ENCODE measurements at regions not wholly inside any gene's neighbourhood (a gene's known extent, or its start where the extent isn't known, plus 50 kb on each side); places are given as distances from the start of the nearest gene placed in this dataset.

DNA sequence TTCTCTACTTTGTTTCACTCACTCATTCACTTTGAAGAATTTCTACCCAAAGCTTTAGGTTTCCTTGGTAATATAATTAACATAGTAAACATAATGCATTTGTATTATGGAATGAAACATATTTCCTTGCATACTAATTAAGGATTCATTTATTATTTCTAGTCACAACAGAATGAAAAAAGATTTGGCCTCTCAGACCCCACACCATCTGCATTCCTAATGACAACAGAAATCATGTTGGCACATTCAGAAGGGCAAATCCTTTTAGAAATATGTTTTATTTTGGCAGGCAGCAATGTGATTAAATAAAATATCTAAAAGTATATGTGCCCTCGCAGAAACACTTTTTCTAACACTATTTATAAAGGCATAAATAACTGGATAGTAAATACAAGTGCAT is 163.4 kb downstream of the HTR1B start:
- intact Hi-C loops (cut with DNase I) = no loop called here
- Histone ChIP-seq H3K36me3 (no peaks in the 10 kb centered on the region), H3K27me3 (ENCODE audit: low read depth) (no peaks in the 10 kb centered on the region), H3K4me3 (no peak overlapping the region), H3K27ac (no peak overlapping the region), H3K9me3 (no peaks in the 10 kb centered on the region), H3K4me1 (no peaks in the 10 kb centered on the region)
- DNase-seq = no peak
- ATAC-seq = no peak
- TF ChIP-seq, protein P1, sequence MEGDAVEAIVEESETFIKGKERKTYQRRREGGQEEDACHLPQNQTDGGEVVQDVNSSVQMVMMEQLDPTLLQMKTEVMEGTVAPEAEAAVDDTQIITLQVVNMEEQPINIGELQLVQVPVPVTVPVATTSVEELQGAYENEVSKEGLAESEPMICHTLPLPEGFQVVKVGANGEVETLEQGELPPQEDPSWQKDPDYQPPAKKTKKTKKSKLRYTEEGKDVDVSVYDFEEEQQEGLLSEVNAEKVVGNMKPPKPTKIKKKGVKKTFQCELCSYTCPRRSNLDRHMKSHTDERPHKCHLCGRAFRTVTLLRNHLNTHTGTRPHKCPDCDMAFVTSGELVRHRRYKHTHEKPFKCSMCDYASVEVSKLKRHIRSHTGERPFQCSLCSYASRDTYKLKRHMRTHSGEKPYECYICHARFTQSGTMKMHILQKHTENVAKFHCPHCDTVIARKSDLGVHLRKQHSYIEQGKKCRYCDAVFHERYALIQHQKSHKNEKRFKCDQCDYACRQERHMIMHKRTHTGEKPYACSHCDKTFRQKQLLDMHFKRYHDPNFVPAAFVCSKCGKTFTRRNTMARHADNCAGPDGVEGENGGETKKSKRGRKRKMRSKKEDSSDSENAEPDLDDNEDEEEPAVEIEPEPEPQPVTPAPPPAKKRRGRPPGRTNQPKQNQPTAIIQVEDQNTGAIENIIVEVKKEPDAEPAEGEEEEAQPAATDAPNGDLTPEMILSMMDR (IDR thresholded peaks at IDR 0.05) = no peak

DNA sequence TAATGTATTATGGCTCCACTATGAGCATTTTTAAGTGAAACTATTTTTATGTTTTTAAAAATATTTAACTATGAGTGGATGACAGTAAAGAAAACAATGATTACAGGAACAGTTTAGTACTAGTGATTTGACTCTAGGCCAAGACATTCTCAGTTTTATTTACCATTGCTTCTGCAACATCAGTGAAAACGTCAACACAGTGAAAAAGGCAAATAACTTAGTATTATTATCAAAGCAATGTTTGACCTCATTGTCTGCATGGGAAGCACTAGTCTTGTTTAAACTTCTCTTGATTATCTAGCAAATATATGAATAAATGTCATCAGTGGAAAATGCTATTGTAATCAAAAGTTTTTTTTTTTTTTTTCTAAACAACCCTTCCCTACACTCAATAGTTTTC is 165.0 kb downstream of the HTR1B start:
- no peaks in the 10 kb centered on the region for H3K9me3 ChIP-seq
- no peak overlapping the region for H3K27ac ChIP-seq
- TF ChIP-seq, protein P1 (IDR thresholded peaks at IDR 0.05) = no peak
- ATAC-seq (no peak), DNase-seq (no peak)
- intact Hi-C loops (cut with DNase I) = no loop called here
- no peaks in the 10 kb centered on the region for H3K4me1 ChIP-seq
- no peaks in the 10 kb centered on the region for H3K27me3 ChIP-seq (ENCODE audit: low read depth)
- no peak overlapping the region for H3K4me3 ChIP-seq
- H3K36me3 ChIP-seq = no peaks in the 10 kb centered on the region

DNA sequence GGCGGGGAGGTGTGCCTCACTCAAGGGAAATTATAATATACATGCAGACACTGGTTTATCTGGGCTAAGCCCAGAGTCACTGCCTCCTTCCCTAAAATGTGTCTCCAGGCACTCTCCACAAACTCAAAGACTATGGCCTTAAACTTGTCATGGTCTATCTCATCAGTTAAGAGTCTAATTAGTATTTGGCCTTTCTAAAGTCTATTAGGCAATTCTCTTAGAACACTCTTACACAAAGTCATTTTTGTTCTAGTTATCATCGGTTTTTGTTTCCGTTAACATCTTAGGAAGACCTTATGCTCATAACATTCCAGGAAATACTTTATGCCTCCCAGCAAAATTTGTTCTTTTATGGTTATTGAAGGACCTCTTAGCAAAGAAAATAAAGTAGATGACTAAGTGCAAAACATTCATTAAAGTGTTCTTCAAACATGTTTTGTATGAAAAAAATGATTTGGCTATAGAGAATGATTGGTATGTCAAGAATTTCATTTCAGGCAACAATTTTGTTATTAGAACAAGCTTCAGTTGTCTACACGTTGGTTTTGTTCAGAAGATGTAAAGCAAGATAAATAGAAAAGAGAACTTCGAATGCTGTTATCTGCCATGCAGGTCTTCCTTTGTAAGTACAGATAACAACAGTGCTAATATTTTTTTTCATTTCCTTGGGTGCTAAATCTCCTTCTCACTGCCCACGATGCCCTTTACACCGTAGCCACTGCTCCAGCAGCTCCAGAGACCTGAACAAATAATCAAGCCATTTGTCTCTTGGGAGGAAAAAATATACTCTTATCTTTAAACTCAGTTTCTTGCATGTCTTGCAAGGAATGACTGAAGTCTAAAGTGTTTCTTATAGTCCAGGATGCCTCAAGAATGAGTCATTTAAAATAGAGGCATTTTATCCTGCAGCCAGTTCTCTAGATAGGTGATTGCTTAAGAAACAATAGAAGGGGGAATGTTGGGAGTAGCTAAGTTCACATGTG is 170.4 kb downstream of the HTR1B start:
- Histone ChIP-seq H3K9me3 (no peaks in the 10 kb centered on the region), H3K4me1 (peaks cover 4% of the 10 kb centered on the region), H3K27me3 (ENCODE audit: low read depth) (no peaks in the 10 kb centered on the region), H3K27ac (no peak overlapping the region), H3K36me3 (no peaks in the 10 kb centered on the region), H3K4me3 (no peak overlapping the region)
- ATAC-seq (peak; percentile 39 to 86), DNase-seq (no peak)
- TF ChIP-seq, protein P1 (IDR thresholded peaks at IDR 0.05) = no peak
- intact Hi-C loops (cut with DNase I) = no loop called here

DNA sequence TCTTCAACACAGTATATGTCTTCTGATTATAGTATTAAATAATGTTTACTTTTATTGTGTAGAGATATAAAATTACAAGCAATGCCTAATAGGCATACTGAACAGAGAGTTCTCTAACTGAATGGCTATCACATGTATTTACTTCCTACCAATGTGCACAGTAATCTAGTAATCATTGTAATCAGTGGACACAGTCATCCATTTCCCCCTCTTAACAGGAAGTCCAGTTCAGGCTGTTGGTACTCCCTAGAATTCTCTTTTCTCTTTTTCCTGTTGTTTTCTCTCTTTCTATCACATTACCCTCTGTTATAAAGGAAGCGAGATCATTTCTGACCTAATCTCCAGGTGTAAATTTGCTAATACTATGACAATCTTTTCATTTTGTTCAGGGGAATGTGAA is 172.5 kb downstream of the HTR1B start:
- Histone ChIP-seq H3K4me3 (no peak overlapping the region), H3K4me1 (peaks cover 4% of the 10 kb centered on the region), H3K27me3 (ENCODE audit: low read depth) (no peaks in the 10 kb centered on the region), H3K27ac (no peak overlapping the region), H3K9me3 (no peaks in the 10 kb centered on the region), H3K36me3 (no peaks in the 10 kb centered on the region)
- intact Hi-C loops (cut with DNase I) = no loop called here
- DNase-seq = no peak
- TF ChIP-seq, protein P1 (IDR thresholded peaks at IDR 0.05) = no peak
- no peak for ATAC-seq

DNA sequence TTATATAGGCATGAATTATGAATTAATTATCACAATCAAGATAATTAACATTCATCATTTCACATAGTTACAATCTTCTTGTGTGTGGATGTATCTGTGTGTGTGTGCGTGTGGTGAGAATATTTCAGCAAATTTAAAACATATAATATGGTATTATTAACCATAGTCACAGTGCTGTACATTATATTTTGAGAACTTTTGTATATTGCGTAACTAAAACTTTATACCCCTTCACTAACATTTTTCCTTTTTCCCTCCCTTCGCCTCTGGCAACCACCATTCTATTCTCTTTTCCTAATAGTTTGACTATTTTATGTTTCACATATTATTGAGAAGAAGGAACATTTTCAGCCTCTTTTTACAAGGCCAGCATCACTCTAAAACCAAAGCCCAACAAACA is 176.8 kb downstream of the HTR1B start:
- DNase-seq = no peak
- H3K9me3 ChIP-seq = no peaks in the 10 kb centered on the region
- H3K4me3 ChIP-seq = no peak overlapping the region
- TF ChIP-seq, protein P1 (IDR thresholded peaks at IDR 0.05) = no peak
- intact Hi-C loops (cut with DNase I) = no loop called here
- no peak overlapping the region for H3K27ac ChIP-seq
- H3K4me1 ChIP-seq = no peaks in the 10 kb centered on the region
- ATAC-seq = no peak
- H3K36me3 ChIP-seq = no peaks in the 10 kb centered on the region
- no peaks in the 10 kb centered on the region for H3K27me3 ChIP-seq (ENCODE audit: low read depth)
